Skin epidermis (tissue), 12 donors: ENCODE measurements at regions not wholly inside any gene's neighbourhood (a gene's known extent, or its start where the extent isn't known, plus 50 kb on each side); places are given as distances from the start of the nearest gene placed in this dataset.

ENCODE experiments used
- H3K27ac ChIP-seq, 21 experiments: fragments of 200-600 bp; sonication (generic) in 11 of 21; one replicate each; pipeline ENCODE4 v1.5.0; 2020; ENCODE audit warnings: mild to moderate bottlenecking in 3 of 21, inconsistent platforms in 2 of 21, moderate library complexity in 2 of 21
- H3K4me3 ChIP-seq, 7 experiments: fragments of 200-600 bp; sonication (generic) in 2 of 7; one replicate each; pipeline ENCODE4 v1.5.0; 2020; ENCODE audit warnings: inconsistent platforms in 2 of 7, mild to moderate bottlenecking in 2 of 7, moderate library complexity in 1 of 7

DNA sequence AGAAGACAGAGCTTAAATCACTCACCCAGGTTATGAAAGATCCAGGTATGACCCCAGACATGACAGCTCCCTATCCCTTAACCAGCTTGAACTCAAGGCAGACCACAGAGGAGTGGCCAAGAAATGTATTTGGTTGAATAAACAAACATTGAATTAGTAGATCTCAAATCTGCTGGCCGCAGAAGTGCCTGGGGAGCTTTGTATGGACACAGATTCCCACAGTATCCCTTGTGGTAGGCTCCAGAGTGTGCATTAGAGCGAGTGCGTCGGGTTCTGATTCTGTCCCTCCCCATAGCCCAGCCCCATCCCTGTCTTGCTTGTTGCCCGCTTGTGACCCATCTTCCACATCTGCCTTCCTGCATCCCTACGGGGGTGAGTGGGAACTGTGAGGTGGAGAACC is 118.8 kb upstream of the FOXF1 start:
- H3K4me3 ChIP-seq = no peak overlapping the region
- H3K27ac ChIP-seq = no peak overlapping the region

- Histone ChIP-seq H3K27ac (no peak overlapping the region), H3K4me3 (no peak overlapping the region)
Measured at GRCh38 chr16:86391984-86392383, 118.3 kb upstream of the FOXF1 start.

DNA sequence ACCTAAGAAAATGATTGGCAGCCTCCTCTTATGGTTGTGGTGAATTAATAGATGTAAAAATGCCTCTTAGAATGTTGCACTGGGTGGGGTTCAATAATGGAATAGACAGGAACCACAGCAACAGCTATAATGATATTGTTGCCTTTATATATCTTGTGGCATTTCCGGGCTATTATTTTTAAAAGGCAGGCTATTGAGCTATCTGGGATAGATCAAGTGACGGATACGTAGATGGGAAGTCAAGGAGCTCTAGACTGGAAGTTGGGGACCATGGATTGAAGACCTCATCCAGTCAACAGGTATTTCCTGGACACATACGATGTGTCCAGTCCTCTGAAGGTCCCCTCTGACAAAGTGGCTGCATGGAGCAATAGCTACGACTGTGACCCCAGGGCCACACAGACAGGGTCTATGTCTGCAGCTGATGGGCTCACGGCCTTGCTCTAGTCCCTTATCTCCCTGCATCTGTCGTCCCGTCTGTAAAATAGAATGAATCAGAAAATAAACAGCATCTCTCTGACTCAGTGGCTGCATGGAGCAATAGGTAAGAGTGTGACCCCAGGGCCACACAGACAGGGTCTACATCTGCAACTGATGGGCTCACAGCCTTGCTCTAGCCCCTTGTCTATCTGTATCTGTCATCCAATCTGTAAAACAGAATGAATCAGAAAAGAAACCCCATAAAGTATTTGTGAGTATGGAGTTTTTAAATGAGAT is 117.7 kb upstream of the FOXF1 start:
- no peak overlapping the region for H3K27ac ChIP-seq
- no peak overlapping the region for H3K4me3 ChIP-seq

DNA sequence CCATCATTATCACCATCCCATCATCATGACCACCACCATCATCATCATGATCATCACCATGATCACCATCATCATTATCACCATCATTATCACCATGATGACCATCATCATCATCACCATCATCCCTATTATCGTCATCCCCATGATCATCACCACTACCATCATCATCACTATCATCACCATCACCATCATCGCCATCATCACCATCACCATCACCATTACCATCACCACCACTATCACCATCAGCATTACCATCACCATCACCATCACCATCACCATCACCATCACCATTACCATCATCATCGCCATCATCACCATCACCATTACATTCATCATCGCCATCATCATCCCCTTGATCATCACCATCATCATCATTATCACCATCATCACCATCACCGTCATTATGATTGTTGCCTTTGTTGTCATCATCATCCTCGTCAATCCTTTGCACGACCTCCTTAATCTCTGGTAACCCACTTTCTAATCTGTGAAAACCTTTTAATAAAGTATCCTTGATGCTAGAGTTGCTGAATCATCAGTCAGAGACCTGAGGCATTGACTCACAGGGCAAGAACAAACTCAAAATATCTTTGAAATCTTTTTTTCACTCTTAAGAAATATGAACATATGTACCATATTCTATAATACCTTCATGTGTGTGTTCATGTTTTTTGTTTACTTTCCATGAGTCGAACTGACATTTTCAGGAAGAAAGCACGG is 116.3 kb upstream of the FOXF1 start:
- Histone ChIP-seq H3K4me3 (no peak overlapping the region), H3K27ac (no peak overlapping the region)

DNA sequence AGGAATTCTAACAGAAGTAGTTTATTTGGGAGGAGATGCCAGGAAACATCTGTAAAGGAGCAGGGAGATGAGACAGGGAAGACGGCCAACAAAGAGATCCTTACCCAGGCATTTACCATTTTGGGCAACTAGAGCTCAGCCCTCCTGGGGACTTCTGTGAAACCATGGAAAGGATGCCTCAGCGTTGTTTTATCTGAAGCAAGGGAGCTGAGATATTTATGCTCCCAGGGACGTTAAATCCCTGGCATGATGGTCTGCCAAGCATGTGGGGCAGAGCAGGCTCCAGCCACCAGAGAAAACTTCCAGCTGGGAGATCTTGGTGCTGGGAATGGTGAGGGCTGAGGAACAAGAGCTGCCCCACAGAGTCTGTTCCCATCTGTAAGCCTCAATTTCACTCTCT is 114.8 kb upstream of the FOXF1 start:
- Histone ChIP-seq H3K27ac (no peak overlapping the region), H3K4me3 (no peak overlapping the region)

- no peak overlapping the region for H3K4me3 ChIP-seq
- H3K27ac ChIP-seq = peak overlapping the region in 2 of 21 experiments; percentile 24 to 34
Measured at GRCh38 chr16:86396422-86396821, 113.9 kb upstream of the FOXF1 start.

DNA sequence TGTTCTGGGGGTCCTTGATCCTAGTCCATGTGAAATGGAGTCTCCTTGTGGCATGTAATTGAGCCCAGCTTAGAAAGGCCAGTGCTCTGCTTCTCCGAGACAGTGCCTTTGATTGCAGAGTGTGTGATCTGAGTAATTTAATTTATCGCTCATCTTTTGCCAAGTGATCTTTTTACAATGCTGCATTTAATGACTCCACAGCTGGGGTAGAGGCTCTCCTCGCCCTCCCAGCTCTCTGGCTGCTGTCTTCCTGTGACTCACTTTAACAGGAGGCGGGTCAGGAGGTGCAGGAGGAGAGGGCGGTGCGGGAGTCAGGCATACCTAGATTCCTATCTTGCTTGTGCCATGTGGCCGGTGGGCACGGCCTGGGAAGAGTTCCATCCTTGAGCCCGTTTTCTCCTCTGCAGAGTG is 113.4 kb upstream of the FOXF1 start:
- no peak overlapping the region for H3K4me3 ChIP-seq

DNA sequence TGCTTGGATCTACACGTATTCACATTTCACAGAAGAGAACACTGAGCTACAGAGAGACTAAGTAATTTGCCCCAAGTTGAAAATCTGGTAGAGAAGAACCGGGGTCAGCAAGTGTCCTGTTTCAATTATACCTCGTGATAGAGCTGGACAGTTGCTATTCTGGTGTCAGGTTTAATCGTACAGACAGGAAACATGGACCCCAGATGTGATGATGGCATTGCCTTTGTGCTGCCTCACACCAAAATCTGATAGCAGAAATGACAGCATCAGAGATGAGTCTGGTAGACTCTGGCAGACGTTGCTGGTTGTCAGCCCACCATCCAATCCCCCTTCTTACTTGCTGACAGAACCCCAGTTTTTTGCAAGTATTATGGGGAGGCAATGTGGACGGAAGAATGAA is 112.1 kb upstream of the FOXF1 start:
- H3K27ac ChIP-seq = no peak overlapping the region
- H3K4me3 ChIP-seq = no peak overlapping the region

More for the DNA sequence above, 113.4 kb upstream of the FOXF1 start:
- peak overlapping the region in 1 of 21 experiments; percentile 34 for H3K27ac ChIP-seq

- no peak overlapping the region for H3K4me3 ChIP-seq
- H3K27ac ChIP-seq = no peak overlapping the region
Measured at GRCh38 chr16:86398622-86399021, 111.7 kb upstream of the FOXF1 start.

DNA sequence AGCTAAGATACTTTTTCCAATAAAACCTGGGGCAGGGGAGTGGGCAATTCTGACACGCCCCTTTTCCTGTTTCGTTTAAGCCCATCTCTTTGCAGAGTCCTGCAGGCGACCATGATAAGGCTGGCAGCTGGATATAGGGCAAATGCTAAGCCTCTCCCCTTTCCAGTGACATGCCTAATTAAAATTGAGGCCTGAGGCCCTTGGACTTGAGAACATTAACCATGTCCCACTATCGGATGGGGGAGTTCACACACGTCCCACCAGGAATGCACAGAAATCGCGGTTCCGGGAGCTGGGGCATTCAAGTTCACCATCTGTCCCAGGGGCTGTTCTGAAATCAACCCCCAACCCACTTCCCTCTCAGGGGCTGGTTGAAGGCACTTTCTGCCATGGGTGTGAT is 109.2 kb upstream of the FOXF1 start:
- H3K27ac ChIP-seq = no peak overlapping the region
- no peak overlapping the region for H3K4me3 ChIP-seq

DNA sequence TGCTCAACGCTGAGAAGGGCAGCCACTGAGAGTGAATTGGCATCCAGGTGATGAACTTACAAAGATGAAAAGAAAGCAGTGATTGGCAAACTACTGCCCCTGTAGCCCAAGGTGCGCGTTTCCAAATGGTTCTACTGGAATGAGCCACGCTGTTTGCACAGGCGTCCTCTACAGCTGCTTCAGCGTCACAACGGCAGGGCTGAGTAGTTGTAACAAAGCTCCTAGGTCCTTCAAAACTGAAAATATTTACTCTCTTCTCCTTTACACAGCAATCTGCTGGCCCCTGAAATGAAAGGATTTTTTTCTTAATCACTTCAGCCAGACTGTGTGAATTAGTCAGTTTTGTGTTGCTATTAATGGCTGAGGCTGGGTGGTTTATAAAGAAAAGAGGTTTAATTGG is 107.2 kb upstream of the FOXF1 start:
- no peak overlapping the region for H3K4me3 ChIP-seq

DNA sequence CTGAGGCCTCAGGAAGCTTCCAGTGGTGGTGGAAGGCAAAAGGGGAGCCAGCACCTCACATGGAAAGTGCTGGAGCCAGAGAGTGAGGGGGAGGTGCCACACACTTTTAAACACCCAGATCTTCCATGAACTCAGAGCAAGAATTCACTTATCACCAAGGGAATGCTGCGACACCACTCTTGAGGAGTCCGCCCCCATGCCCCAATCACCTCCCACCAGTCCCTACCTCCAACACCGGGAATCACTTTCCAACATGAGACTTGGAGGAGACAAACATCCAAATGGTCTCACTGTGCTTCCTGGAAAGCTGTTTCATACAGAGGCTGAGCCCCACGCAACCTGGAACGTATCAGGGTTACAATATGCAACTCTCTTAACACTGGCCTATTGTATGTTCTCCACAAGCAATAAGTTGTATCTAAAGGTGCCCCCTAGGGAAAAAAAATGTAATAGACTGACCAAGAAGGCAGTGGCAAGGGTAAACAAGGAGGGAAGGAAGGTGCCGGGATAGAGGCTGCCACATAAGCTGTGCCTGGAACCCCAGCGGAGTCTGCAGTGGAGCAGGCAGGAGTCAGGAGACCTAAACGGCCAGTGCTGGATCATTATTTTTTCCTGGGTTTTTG is 106.7 kb upstream of the FOXF1 start:
- no peak overlapping the region for H3K4me3 ChIP-seq
- no peak overlapping the region for H3K27ac ChIP-seq

More for the DNA sequence above, 107.2 kb upstream of the FOXF1 start:
- no peak overlapping the region for H3K27ac ChIP-seq

- no peak overlapping the region for H3K27ac ChIP-seq
- no peak overlapping the region for H3K4me3 ChIP-seq
Measured at GRCh38 chr16:86404678-86405077, 105.6 kb upstream of the FOXF1 start.

DNA sequence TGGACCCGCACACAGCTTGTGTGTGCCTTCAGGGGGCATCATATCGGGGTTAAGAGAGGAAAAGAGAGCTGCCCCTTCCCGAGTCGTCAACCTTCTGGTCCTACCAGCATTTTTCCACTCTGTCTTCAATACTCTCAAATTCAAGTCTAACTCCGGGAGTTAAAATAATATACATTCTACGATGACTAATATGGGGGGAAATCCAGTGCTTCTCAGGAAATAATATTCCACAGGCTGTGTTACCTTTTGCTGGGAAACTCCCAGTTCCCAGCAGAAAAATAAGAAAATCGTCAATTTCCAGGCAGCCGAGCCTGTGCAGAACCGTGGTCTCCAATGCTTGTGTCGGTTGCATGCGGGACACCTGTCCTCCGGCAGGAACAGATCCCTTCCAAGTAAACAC is 105.0 kb upstream of the FOXF1 start:
- Histone ChIP-seq H3K4me3 (no peak overlapping the region), H3K27ac (no peak overlapping the region)

DNA sequence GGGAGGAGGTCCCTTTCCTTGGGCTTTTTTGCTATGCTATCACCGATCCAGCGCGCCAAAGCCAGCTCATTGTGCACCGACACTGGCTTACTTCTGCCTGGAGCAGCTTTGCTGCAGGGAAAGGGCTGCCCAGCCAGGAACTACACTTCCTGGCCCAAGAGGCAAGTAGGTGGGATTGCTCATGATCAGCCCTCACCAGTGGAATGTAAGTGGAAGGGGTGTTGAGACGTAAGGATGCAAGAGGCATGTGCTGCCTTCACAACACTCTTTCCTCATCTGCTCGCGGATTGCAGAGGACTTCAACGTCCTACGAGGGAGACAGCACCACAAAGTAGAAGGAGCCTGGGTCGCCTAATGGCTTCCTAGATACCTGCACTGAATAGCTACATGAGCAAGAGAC is 104.3 kb upstream of the FOXF1 start:
- H3K4me3 ChIP-seq = no peak overlapping the region

GRCh38 chr16:86408685-86409084 is 101.6 kb upstream of the FOXF1 start:
- no peak overlapping the region for H3K27ac ChIP-seq
- H3K4me3 ChIP-seq = no peak overlapping the region

More for the DNA sequence above, 104.3 kb upstream of the FOXF1 start:
- no peak overlapping the region for H3K27ac ChIP-seq

- Histone ChIP-seq H3K4me3 (no peak overlapping the region), H3K27ac (no peak overlapping the region)
Measured at GRCh38 chr16:86410081-86410480, 100.2 kb upstream of the FOXF1 start.

GRCh38 chr16:86410529-86410928 is 99.8 kb upstream of the FOXF1 start:
- H3K4me3 ChIP-seq = no peak overlapping the region
- no peak overlapping the region for H3K27ac ChIP-seq

DNA sequence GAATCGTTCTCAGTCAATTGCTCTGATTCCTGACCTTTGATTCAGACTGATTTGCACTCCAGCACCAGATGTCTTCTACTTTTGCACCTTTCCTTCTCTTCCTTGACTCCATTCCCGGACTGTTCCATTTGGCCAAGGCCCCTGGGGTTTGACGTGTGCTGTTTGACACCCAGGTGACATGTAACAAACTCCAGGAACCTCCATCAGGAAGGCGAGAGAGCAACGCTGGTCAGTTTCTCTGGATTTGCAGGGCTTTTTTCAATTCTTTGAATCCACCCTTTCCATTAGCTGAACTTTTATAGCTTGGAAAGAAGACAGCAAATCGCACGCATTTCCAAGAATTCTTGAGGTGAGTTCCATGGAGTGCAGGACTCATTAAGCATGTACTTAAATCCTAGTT is 98.4 kb upstream of the FOXF1 start:
- H3K4me3 ChIP-seq = no peak overlapping the region
- no peak overlapping the region for H3K27ac ChIP-seq

GRCh38 chr16:86414991-86415740 is 95.2 kb upstream of the FOXF1 start:
- Histone ChIP-seq H3K4me3 (no peak overlapping the region), H3K27ac (no peak overlapping the region)
